ENCODE measurements at regions not wholly inside any gene's neighbourhood (a gene's known extent, or its start where the extent isn't known, plus 50 kb on each side); places are given as distances from the start of the nearest gene placed in this dataset.

- ChIA-PET POLR2A (no interaction called here), CTCF (no interaction called here)
- no TSS peak for BruUV-seq (replicated peaks)
- DNase-seq (ENCODE audit: low read depth, low spot score) (no peak), ATAC-seq (no peak)
- no peaks in the 10 kb centered on the region for H3K36me3 ChIP-seq (ENCODE audit: control insufficient read depth, insufficient read depth, low read length)
- no peaks in the 10 kb centered on the region; the same call in 1 of the 2 replicates for H3K27me3 ChIP-seq (ENCODE audit: control insufficient read depth, insufficient read depth, low read length)
- intact Hi-C loops (cut with micrococcal nuclease; ENCODE audit: unreplicated experiment) (no loop called here), in situ Hi-C loops (cut with HindIII; ENCODE audit: low pct_unique_long_range_greater_than_20kb, low sequenced_read_pairs) (no loop called here)
- TF ChIP-seq POLR2AphosphoS5 (IDR thresholded peaks at IDR 0.05; ENCODE audit: low read depth, low read length) (no peak), TCF7L2 (IDR thresholded peaks at IDR 0.05; ENCODE audit: low read depth, low read length) (no peak), SIN3A (IDR thresholded peaks at IDR 0.05; ENCODE audit: borderline replicate concordance, insufficient read depth, low read depth, low read length) (no peak)
- no peak overlapping the region for H3K27ac ChIP-seq (ENCODE audit: low read length)
- no peaks in the 10 kb centered on the region for H3K9me3 ChIP-seq (ENCODE audit: control insufficient read depth, insufficient read depth, low read depth, low read length)
- H3K4me1 ChIP-seq (ENCODE audit: control insufficient read depth, insufficient read depth, low read length): no peaks in the 10 kb centered on the region
- H3K4me3 ChIP-seq (ENCODE audit: low read depth in 2 of 2, low read length in 2 of 2): no peak overlapping the region
Measured at GRCh38 chr2:49843314-49843713, 689.0 kb upstream of the FSHR start.

GRCh38 chr2:49840428-49840975 is 686.2 kb upstream of the FSHR start:
- in situ Hi-C loops (cut with HindIII; ENCODE audit: low pct_unique_long_range_greater_than_20kb, low sequenced_read_pairs) (no loop called here), intact Hi-C loops (cut with micrococcal nuclease; ENCODE audit: unreplicated experiment) (no loop called here)
- Histone ChIP-seq H3K27me3 (ENCODE audit: control insufficient read depth, insufficient read depth, low read length) (no peaks in the 10 kb centered on the region; the same call in 1 of the 2 replicates), H3K4me1 (ENCODE audit: control insufficient read depth, insufficient read depth, low read length) (no peaks in the 10 kb centered on the region), H3K4me3 (ENCODE audit: low read depth in 2 of 2, low read length in 2 of 2) (no peak overlapping the region), H3K27ac (ENCODE audit: low read length) (no peak overlapping the region), H3K36me3 (ENCODE audit: control insufficient read depth, insufficient read depth, low read length) (no peaks in the 10 kb centered on the region), H3K9me3 (ENCODE audit: control insufficient read depth, insufficient read depth, low read depth, low read length) (no peaks in the 10 kb centered on the region)
- ChIA-PET CTCF (no interaction called here), POLR2A (no interaction called here)
- no peak for ATAC-seq
- DNase-seq (ENCODE audit: low read depth, low spot score): no peak
- TF ChIP-seq SIN3A (IDR thresholded peaks at IDR 0.05; ENCODE audit: borderline replicate concordance, insufficient read depth, low read depth, low read length) (no peak), REST (IDR thresholded peaks at IDR 0.05; ENCODE audit: insufficient read depth in 1 of 2, low read depth in 2 of 2, low read length in 1 of 2) (no peak), TCF7L2 (IDR thresholded peaks at IDR 0.05; ENCODE audit: low read depth, low read length) (no peak), POLR2AphosphoS5 (IDR thresholded peaks at IDR 0.05; ENCODE audit: low read depth, low read length) (no peak)
- TF ChIP-seq, protein P1, sequence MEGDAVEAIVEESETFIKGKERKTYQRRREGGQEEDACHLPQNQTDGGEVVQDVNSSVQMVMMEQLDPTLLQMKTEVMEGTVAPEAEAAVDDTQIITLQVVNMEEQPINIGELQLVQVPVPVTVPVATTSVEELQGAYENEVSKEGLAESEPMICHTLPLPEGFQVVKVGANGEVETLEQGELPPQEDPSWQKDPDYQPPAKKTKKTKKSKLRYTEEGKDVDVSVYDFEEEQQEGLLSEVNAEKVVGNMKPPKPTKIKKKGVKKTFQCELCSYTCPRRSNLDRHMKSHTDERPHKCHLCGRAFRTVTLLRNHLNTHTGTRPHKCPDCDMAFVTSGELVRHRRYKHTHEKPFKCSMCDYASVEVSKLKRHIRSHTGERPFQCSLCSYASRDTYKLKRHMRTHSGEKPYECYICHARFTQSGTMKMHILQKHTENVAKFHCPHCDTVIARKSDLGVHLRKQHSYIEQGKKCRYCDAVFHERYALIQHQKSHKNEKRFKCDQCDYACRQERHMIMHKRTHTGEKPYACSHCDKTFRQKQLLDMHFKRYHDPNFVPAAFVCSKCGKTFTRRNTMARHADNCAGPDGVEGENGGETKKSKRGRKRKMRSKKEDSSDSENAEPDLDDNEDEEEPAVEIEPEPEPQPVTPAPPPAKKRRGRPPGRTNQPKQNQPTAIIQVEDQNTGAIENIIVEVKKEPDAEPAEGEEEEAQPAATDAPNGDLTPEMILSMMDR (IDR thresholded peaks at IDR 0.05): no peak
- BruUV-seq (replicated peaks): no TSS peak

DNA sequence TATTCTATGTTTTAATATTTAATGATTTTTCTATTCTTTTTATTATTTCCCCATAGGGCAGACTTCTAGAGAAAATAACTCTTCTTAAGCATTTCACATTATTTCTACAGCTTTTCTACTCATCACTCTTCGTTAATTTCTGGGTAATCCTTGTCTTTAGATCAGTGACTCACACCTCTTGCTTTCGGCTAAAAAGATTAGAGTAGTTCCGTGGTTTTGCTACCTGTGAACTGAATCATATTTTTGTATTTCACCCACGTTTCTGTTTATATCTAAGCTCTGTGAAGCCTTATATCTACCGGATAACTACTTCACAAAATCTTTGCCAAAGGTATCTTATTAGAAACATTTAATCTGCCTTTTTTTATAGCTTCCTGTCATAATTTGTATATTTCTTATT is 685.5 kb upstream of the FSHR start:
- H3K27ac ChIP-seq (ENCODE audit: low read length): no peak overlapping the region
- ATAC-seq (no peak), DNase-seq (ENCODE audit: low read depth, low spot score) (no peak)
- ChIA-PET CTCF (no interaction called here), POLR2A (no interaction called here)
- no peaks in the 10 kb centered on the region; the same call in 1 of the 2 replicates for H3K27me3 ChIP-seq (ENCODE audit: control insufficient read depth, insufficient read depth, low read length)
- no TSS peak for BruUV-seq (replicated peaks)
- intact Hi-C loops (cut with micrococcal nuclease; ENCODE audit: unreplicated experiment): no loop called here
- TF ChIP-seq POLR2AphosphoS5 (IDR thresholded peaks at IDR 0.05; ENCODE audit: low read depth, low read length): no peak
- no peak for TF ChIP-seq SIN3A (IDR thresholded peaks at IDR 0.05; ENCODE audit: borderline replicate concordance, insufficient read depth, low read depth, low read length)
- TF ChIP-seq REST (IDR thresholded peaks at IDR 0.05; ENCODE audit: insufficient read depth in 1 of 2, low read depth in 2 of 2, low read length in 1 of 2): no peak
- no peak for TF ChIP-seq TCF7L2 (IDR thresholded peaks at IDR 0.05; ENCODE audit: low read depth, low read length)
- TF ChIP-seq, protein P1 (IDR thresholded peaks at IDR 0.05): no peak
- no peak overlapping the region for H3K4me3 ChIP-seq (ENCODE audit: low read depth in 2 of 2, low read length in 2 of 2)
- no peaks in the 10 kb centered on the region for H3K4me1 ChIP-seq (ENCODE audit: control insufficient read depth, insufficient read depth, low read length)
- H3K9me3 ChIP-seq (ENCODE audit: control insufficient read depth, insufficient read depth, low read depth, low read length): no peaks in the 10 kb centered on the region
- in situ Hi-C loops (cut with HindIII; ENCODE audit: low pct_unique_long_range_greater_than_20kb, low sequenced_read_pairs): no loop called here
- H3K36me3 ChIP-seq (ENCODE audit: control insufficient read depth, insufficient read depth, low read length): no peaks in the 10 kb centered on the region

Data from Panc1 (cell line).